HG02981 (cell line): ENCODE measurements at regions not wholly inside any gene's neighbourhood (a gene's known extent, or its start where the extent isn't known, plus 50 kb on each side); places are given as distances from the start of the nearest gene placed in this dataset.

Experiments used
- ATAC-seq: cut with Tn5 transposase; IDR thresholded peaks from one replicate; pipeline ENCODE4 v1.9.1; 2021; ENCODE audit warnings: mild to moderate bottlenecking, moderate library complexity; ENCODE audit not compliant: unreplicated experiment

GRCh38 chr12:47314996-47315395 is 235.2 kb upstream of the AMIGO2 start:
- ATAC-seq = no peak

- peak; percentile 94 for ATAC-seq
Measured at GRCh38 chr12:47312808-47313426, 233.2 kb upstream of the AMIGO2 start.

GRCh38 chr12:47312147-47312546 is 232.4 kb upstream of the AMIGO2 start:
- ATAC-seq = no peak

- ATAC-seq = no peak
Measured at GRCh38 chr12:47311568-47311967, 231.8 kb upstream of the AMIGO2 start.

GRCh38 chr12:47311010-47311409 is 231.3 kb upstream of the AMIGO2 start:
- ATAC-seq = no peak

- ATAC-seq = no peak
Measured at GRCh38 chr12:47308672-47309071, 228.9 kb upstream of the AMIGO2 start.

- ATAC-seq = peak; percentile 70
Measured at GRCh38 chr12:47307680-47308399, 228.1 kb upstream of the AMIGO2 start.

- ATAC-seq = peak; percentile 26
Measured at GRCh38 chr12:47306773-47307679, 227.3 kb upstream of the AMIGO2 start.

GRCh38 chr12:47306130-47306529 is 226.4 kb upstream of the AMIGO2 start:
- ATAC-seq = no peak

- ATAC-seq = no peak
Measured at GRCh38 chr12:47305464-47305863, 225.7 kb upstream of the AMIGO2 start.

- no peak for ATAC-seq
Measured at GRCh38 chr12:47303995-47304560, 224.3 kb upstream of the AMIGO2 start.

GRCh38 chr12:47303207-47303606 is 223.4 kb upstream of the AMIGO2 start:
- ATAC-seq = no peak

GRCh38 chr12:47302111-47302671 is 222.4 kb upstream of the AMIGO2 start:
- ATAC-seq = peak; percentile 66

GRCh38 chr12:47299586-47299985 is 219.8 kb upstream of the AMIGO2 start:
- no peak for ATAC-seq

GRCh38 chr12:47297993-47298392 is 218.2 kb upstream of the AMIGO2 start:
- ATAC-seq = no peak

- ATAC-seq = no peak
Measured at GRCh38 chr12:47296828-47297227, 217.1 kb upstream of the AMIGO2 start.

GRCh38 chr12:47293406-47293805 is 213.6 kb upstream of the AMIGO2 start:
- ATAC-seq = no peak

- ATAC-seq = no peak
Measured at GRCh38 chr12:47286676-47287075, 206.9 kb upstream of the AMIGO2 start.
